ENCODE measurements at regions not wholly inside any gene's neighbourhood (a gene's known extent, or its start where the extent isn't known, plus 50 kb on each side); places are given as distances from the start of the nearest gene placed in this dataset.
"Not testable (repeated sequence)": the region's sequence is repeated elsewhere in the genome, so short reads cannot be mapped to it uniquely, and the experiment has no call there.

DNA sequence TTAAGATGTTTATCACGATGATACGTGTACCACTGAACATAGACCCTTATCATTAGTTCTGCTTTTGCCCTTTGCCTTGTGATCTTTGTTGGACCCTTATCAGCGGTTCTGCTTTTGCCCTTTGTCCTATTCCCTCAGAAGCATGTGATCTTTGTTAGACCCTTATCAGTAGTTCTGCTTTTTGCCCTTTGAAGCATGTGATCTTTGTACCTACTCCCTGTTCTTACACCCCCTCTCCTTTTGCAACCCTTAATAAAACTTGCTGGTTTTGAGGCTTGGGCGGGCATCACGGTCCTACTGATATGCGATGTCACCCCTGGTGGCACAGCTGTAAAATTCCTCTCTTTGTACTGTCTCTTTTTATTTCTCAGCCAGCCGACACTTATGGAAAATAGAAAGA, 117.0 kb downstream of the SDHAF3 start:
- DNase-seq (ENCODE audit: low read depth in 1 of 2, low spot score in 1 of 2); in situ Hi-C loops (cut with HindIII; ENCODE audit: low pct_unique_long_range_greater_than_20kb, low sequenced_read_pairs): not testable (repeated sequence)

GRCh38 chr7:97246317-97246716, 128.8 kb downstream of the SDHAF3 start:
- TF ChIP-seq JUND (IDR thresholded peaks at IDR 0.05; ENCODE audit: low read depth): no peak
- in situ Hi-C loops (cut with HindIII; ENCODE audit: low pct_unique_long_range_greater_than_20kb, low sequenced_read_pairs): no loop called here
- no peak for DNase-seq (ENCODE audit: low read depth in 1 of 2, low spot score in 1 of 2)

DNA sequence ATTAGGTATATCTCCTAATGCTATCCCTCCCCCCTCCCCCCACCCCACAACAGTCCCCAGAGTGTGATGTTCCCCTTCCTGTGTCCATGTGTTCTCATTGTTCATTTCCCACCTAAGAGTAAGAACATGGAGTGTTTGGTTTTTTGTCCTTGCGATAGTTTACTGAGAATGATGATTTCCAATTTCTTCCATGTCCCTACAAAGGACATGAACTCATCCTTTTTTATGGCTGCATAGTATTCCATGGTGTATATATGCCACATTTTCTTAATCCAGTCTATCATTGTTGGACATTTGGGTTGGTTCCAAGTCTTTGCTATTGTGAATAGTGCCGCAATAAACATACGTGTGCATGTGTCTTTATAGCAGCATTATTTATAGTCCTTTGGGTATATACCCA, 140.7 kb downstream of the SDHAF3 start:
- in situ Hi-C loops (cut with HindIII; ENCODE audit: low pct_unique_long_range_greater_than_20kb, low sequenced_read_pairs); DNase-seq (ENCODE audit: low read depth in 1 of 2, low spot score in 1 of 2): not testable (repeated sequence)

GRCh38 chr7:97269741-97270140, 152.2 kb downstream of the SDHAF3 start:
- DNase-seq (ENCODE audit: low read depth in 1 of 2, low spot score in 1 of 2): no peak
- no peak for TF ChIP-seq JUND (IDR thresholded peaks at IDR 0.05; ENCODE audit: low read depth)
- in situ Hi-C loops (cut with HindIII; ENCODE audit: low pct_unique_long_range_greater_than_20kb, low sequenced_read_pairs): no loop called here

GRCh38 chr7:97270280-97270679, 152.8 kb downstream of the SDHAF3 start:
- no peak for DNase-seq (ENCODE audit: low read depth in 1 of 2, low spot score in 1 of 2)
- in situ Hi-C loops (cut with HindIII; ENCODE audit: low pct_unique_long_range_greater_than_20kb, low sequenced_read_pairs): no loop called here
- no peak for TF ChIP-seq JUND (IDR thresholded peaks at IDR 0.05; ENCODE audit: low read depth)

- no peak for DNase-seq (ENCODE audit: low read depth in 1 of 2, low spot score in 1 of 2)
- in situ Hi-C loops (cut with HindIII; ENCODE audit: low pct_unique_long_range_greater_than_20kb, low sequenced_read_pairs): no loop called here
- no peak for TF ChIP-seq JUND (IDR thresholded peaks at IDR 0.05; ENCODE audit: low read depth)
These were observed 154.1 kb downstream of the SDHAF3 start for GRCh38 chr7:97271619-97272018.

- no peak for DNase-seq (ENCODE audit: low read depth in 1 of 2, low spot score in 1 of 2)
- in situ Hi-C loops (cut with HindIII; ENCODE audit: low pct_unique_long_range_greater_than_20kb, low sequenced_read_pairs): no loop called here
- no peak for TF ChIP-seq JUND (IDR thresholded peaks at IDR 0.05; ENCODE audit: low read depth)
These were observed 154.9 kb downstream of the SDHAF3 start for GRCh38 chr7:97272237-97272975.

- no peak for TF ChIP-seq JUND (IDR thresholded peaks at IDR 0.05; ENCODE audit: low read depth)
- in situ Hi-C loops (cut with HindIII; ENCODE audit: low pct_unique_long_range_greater_than_20kb, low sequenced_read_pairs): no loop called here
- DNase-seq (ENCODE audit: low read depth in 1 of 2, low spot score in 1 of 2): no peak
These were observed 158.0 kb downstream of the SDHAF3 start for GRCh38 chr7:97275475-97275874.

GRCh38 chr7:97280950-97281349, 163.5 kb downstream of the SDHAF3 start:
- no peak for DNase-seq (ENCODE audit: low read depth in 1 of 2, low spot score in 1 of 2)
- TF ChIP-seq JUND (IDR thresholded peaks at IDR 0.05; ENCODE audit: low read depth): no peak
- in situ Hi-C loops (cut with HindIII; ENCODE audit: low pct_unique_long_range_greater_than_20kb, low sequenced_read_pairs): no loop called here

- TF ChIP-seq JUND (IDR thresholded peaks at IDR 0.05; ENCODE audit: low read depth): no peak
- in situ Hi-C loops (cut with HindIII; ENCODE audit: low pct_unique_long_range_greater_than_20kb, low sequenced_read_pairs): no loop called here
- no peak for DNase-seq (ENCODE audit: low read depth in 1 of 2, low spot score in 1 of 2)
These were observed 167.8 kb downstream of the SDHAF3 start for GRCh38 chr7:97285348-97285747.

DNA sequence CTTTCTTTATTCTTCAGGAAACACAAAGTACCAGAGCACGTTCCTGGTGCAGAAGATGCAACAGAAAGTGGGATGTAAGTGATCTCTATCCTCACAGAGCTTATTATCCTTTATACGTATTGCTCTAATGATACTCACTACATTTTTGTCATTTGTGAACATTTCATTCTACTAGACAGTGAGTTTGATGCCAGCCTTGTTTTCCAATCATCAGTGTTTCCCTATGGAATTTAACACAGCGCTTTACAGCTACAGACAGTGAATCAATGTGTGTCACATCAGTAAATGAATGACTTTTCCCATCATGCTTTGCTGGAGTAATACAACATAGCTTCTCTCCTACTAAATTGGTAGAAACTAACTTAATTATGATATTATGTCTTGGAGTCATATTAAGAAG, 175.5 kb downstream of the SDHAF3 start:
- DNase-seq (ENCODE audit: low read depth in 1 of 2, low spot score in 1 of 2): no peak
- no peak for TF ChIP-seq JUND (IDR thresholded peaks at IDR 0.05; ENCODE audit: low read depth)
- in situ Hi-C loops (cut with HindIII; ENCODE audit: low pct_unique_long_range_greater_than_20kb, low sequenced_read_pairs): no loop called here

GRCh38 chr7:97298561-97298960, 181.1 kb downstream of the SDHAF3 start:
- DNase-seq (ENCODE audit: low read depth in 1 of 2, low spot score in 1 of 2): no peak
- no peak for TF ChIP-seq JUND (IDR thresholded peaks at IDR 0.05; ENCODE audit: low read depth)
- in situ Hi-C loops (cut with HindIII; ENCODE audit: low pct_unique_long_range_greater_than_20kb, low sequenced_read_pairs): no loop called here

GRCh38 chr7:97305589-97305988, 188.1 kb downstream of the SDHAF3 start:
- in situ Hi-C loops (cut with HindIII; ENCODE audit: low pct_unique_long_range_greater_than_20kb, low sequenced_read_pairs): no loop called here
- no peak for TF ChIP-seq JUND (IDR thresholded peaks at IDR 0.05; ENCODE audit: low read depth)
- no peak for DNase-seq (ENCODE audit: low read depth in 1 of 2, low spot score in 1 of 2)

GRCh38 chr7:97307521-97308108, 190.1 kb downstream of the SDHAF3 start:
- in situ Hi-C loops (cut with HindIII; ENCODE audit: low pct_unique_long_range_greater_than_20kb, low sequenced_read_pairs): no loop called here
- DNase-seq (ENCODE audit: low read depth in 1 of 2, low spot score in 1 of 2): no peak
- TF ChIP-seq JUND (IDR thresholded peaks at IDR 0.05; ENCODE audit: low read depth): no peak

Measured in T47D (cell line).